Activated gamma-delta T cell treated with Interleukin-2 at 50 U/mL for 16 hours (primary cell): ENCODE measurements at regions not wholly inside any gene's neighbourhood (a gene's known extent, or its start where the extent isn't known, plus 50 kb on each side); places are given as distances from the start of the nearest gene placed in this dataset.

Experiments used
- DNase-seq: peaks from one replicate; pipeline ENCODE4 v3.0.0-alpha.2; 2020

DNA sequence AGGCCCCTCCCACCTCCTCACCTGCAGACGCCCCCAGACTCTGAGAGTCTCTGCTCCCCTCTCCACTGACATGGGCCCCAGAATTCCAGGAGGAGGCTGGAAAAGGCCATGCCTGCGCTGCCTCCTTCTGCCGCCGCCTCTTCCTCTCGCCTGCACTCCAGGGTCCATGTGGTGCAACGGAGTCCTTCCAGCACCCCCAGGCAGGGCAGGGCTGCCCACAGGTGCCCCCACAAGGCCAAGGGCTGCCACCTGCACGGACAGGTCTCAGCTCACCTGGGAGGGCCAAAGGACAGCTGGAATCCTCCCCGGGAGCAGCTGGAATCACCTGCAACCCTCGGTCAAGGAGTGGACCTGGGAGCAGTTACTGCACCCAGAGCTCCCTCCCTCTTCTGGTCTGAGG lies 194.9 kb downstream of the RBFOX3 start:
- DNase-seq, result no peak

DNA sequence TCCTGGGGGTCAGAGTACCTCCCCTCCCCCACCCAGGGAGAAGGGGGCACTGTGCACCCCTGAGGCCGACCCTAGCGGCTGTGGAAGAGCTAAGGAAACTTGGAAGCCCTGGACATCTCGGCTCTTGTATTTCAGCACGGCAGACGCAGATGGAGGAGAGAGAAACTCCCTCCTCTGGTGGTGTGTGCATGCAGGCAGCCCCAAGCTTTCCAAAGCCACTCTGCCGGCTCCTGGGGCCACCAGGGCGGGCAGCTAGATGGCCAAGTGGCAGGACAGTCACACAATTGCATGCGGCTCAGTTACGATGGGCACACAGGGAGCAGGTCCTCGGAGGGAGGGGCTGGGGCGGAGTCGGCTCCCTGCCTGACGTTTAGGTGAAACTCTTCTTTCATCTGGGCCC lies 195.5 kb downstream of the RBFOX3 start:
- DNase-seq, result no peak

DNA sequence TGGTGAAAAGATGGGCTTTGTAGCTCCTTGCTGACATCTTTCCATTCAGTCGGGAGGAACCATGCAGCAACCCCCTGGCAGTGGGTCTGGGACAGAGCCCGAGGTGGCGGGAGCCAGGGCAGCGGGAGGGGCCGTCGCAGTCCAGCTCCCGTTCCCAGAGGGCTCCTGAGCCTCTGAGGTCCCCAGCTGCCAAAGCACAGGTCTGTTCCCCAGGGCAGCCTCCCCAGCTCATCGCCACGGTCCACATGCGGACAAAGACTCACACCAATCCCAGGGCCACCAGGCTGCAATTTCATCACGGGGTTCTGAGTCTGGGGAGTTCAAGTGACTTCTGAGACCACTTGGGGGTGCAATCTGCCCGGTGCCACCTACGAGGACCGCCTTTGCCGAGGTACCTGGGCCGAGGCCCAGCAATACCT lies 196.0 kb downstream of the RBFOX3 start:
- DNase-seq, result no peak

DNA sequence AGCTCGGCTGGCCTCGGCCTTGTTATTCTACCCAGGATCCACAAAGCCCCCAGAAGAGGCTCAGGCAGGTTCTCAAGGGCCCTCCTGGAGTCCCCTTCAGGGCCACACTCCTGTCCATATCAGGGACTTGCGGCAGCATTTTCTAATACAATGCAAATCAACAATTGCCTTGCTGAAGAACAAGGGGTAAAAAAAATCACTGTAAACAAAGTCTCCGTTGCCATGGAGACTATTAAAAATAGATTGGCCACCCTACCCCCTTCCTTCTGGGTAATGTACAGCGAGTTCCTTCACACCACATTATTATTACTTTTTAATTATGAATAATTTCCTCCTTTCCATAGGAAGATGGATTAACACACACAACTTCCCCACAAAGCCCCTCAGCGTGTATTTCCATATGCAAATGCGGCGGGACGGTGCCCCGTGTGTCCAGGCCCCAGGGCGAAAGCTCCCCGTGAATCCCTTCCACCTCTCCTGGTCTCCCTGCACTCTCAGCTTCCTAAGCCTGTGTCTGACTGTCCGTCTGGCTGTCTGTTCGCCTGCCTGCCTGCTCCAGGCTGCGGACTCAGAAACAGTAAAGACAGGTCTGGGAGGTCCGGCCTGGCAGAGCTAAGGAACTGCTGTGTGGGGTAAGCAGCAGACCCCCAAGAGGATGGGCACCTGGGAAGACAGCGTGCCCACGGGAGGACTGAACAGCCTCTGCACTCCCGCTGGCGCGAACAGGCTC lies 196.6 kb downstream of the RBFOX3 start:
- no peak for DNase-seq

DNA sequence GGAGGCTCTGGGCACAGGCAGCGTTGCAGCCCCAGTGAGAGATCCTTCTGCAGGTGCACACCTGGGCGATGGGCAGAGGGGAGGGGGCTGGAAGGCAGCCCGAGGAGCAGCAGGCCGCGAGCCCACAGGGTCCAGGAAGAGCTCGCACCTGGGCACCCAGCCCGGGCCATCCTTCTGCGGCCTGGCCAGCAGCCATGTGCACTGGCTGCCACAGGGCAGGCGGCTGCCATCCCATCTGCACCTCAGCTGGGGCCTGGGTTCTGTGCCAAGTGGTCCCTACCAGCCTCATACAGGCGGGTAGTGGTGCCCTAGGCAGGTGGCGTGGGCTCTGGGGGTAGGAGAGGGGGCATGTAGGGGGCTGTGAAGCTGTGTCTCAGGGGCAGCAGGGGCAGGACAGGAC lies 197.2 kb downstream of the RBFOX3 start:
- no peak for DNase-seq

GRCh38 chr17:79412886-79413390 lies 197.9 kb downstream of the RBFOX3 start:
- no peak for DNase-seq

- DNase-seq, result no peak
Measured at GRCh38 chr17:79412110-79412509, 198.7 kb downstream of the RBFOX3 start.

DNA sequence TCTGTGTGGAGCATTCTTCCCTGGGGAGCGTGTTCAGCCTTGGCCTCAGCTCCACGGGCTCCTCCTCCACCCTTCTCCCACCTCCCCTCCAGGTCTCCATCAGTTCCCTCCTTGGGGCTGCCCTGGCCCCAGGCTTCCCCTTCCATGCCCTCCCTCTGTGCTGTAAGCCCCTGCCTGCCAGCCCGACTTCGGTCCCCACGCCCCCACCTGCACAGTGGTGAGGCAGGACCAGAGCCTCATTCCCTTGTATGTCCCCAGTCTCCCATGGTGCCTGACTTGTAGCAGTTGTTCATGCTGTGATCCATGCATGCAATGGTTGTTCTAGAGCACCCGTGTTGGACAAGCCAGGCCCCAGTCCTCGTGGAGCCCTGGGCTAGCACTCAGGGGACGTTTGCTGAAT lies 199.4 kb downstream of the RBFOX3 start:
- DNase-seq, result no peak

DNA sequence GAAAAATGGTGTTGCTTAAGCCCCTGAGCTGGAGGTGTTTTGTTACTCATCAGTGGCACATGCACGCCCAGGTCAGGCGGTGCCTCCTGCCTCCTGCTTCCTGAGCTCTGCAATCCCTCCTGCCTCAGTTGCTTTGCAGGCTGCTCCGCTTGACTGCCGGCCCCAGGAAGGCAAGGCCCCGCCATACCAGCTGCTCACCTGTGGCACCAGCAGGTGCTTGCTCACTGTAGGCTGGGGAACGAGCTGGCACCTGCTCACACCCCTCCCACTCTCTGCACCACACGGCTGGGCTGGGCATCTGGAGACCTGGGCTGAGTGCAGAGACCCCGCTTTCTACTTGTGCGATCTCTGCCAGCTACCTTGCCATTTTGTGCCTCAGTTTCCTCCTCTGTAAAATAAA lies 200.2 kb downstream of the RBFOX3 start:
- no peak for DNase-seq

- no peak for DNase-seq
Measured at GRCh38 chr17:79408251-79408650, 202.6 kb downstream of the RBFOX3 start.

DNA sequence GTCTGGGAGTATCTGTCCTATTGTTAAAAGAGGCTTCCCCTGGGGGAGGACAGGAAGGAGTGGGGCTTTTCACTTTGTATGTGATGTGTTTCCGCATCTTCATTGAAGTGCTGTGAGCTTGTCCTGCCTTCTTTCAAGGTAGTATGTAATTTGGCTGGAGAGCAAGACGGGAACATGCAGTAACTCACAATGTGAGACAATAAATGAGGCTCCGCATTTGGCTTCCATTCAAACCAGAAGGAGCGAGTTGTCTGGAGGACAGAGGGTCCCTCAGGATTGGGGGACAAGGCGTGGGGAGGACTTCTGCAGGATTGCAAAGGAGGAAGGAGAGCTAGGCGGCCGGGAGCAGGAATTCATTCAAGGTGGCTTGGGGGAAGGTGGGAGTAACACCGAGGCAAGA lies 203.5 kb downstream of the RBFOX3 start:
- DNase-seq, result no peak

- DNase-seq, result no peak
Measured at GRCh38 chr17:79406316-79406715, 204.5 kb downstream of the RBFOX3 start.

DNA sequence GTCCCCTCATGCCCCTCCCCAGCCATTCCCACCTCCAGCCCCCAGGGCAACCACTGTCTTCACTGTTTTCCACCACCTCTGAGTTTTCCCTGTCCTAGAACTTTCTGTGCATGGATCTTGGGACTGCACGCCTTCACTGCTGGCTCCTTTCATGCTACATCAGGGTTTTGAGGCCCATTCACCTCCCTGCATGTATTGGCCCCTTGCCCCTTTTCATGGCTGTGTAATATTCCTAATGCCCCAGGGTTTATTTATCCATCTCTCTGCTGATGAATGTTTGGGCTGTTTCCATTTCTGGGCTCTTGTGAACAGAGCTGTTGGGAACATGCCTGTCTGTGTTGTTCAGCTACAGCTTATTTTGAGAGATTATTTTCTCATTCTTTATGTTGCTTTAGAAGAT lies 205.0 kb downstream of the RBFOX3 start:
- no peak for DNase-seq

DNA sequence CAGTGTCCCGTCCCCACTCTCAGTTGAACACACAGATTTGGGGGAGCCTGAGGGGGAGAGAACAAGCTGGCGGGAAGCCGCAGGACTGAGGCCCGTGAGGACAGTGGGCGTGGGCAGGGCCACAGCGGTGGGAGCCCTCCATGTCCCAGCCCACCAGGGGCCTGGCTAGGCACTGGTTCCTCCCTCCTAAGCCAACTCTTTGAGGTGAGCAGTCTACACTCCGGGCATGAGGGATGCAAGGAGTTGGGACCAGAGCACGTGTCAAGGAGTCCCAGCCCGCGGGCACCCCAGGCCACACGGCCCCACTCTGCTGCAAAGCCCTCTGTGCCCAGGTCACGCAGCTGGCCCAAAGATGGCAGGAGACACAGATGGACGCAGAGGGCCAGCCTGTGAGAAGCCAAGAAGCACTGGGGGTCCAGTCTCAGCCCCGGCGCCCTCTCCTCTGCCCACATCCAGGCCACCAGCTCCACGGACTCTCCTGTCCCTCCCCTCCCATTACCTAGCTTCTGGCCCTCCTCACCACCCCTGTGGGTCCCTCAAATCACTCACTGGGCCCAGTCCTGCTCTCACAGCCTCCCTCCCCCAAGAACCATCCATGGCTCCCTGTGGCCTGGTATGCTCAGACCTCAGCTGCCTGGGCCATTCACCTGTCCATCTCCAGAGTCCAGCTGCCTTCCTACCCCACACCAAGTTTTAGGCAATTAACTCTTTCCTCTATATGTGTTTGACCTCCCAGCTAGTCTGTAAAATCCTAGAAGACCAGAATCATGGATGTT lies 206.5 kb downstream of the RBFOX3 start:
- DNase-seq, result no peak

DNA sequence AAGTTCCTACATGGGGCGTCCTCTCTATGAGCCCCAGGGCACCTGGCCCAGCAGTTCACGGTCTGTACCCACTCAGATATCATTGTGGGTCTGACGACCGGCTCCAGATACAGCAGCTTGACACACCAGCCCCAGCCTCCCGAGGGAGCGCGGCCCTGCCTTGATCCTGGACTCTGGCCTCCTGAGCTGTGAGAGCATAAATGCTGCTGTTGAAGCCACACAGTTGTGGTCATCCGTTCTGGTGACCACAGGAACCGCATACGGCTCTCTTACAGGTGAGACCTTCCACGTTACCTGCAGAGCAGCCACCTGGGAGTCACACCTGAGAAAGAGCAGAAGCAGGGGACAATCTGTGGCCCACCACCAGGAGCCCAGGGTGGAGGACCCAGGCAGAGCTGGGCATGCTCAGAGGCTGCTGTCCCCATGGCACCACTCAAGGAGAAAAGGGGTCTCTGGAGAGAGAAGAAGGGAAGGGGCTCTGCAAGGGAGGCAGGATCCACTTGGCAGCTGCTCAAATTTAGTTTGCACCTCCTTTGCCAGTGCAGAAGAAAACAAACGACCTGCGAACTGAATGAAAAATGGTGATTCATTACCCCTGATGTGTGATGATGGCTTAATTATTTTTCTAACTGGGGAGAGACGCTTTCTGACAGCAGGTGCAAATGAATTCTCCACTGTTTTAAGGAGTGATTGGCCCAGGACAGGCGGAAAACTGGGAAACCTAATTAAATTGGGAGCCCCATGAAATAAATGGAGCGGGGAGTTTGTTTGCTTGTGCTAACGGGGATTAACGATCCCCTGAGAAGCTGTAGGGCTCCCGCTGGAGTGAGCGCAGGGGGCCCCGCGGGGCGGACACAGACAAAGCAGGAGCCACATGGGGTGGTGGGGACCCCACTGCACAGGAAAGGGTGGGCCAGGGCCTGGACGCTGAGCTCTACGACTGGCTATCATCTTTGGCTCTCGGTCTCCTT lies 208.9 kb downstream of the RBFOX3 start:
- DNase-seq, result no peak

DNA sequence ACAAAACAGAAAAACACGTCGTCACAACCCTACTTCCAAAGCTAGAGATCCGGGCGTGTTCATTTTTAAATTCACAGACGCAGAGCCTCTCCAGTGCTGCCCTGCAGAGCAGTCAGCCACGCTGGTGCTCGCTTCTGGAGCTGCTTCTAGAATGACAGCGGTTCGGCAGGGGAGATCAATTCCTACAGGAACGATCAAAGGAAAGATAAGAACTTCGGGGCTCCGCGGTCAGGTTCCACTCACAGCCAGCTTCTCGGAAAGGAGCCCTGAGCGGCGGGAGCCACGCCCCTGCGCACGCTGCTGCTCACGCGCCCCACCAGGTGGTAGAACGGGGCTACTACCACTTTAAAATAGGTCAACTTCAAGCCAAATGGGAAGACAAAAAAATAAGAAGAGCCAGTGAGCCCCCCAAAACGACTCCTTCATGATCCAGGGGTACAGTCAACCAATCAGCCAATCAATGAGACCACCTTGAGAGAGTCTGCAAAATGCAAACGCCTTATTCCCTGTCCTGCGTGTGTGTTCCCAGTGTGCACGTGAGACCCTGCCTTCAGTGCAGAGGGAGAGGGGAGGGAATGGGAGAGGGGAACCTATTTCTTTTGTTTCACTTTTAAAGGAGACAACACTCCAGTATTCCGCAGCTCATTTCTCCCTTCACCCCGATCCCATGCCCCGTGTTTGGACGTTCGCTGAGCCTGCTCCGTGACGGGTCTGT lies 209.7 kb downstream of the RBFOX3 start:
- DNase-seq, result peak; percentile 74

DNA sequence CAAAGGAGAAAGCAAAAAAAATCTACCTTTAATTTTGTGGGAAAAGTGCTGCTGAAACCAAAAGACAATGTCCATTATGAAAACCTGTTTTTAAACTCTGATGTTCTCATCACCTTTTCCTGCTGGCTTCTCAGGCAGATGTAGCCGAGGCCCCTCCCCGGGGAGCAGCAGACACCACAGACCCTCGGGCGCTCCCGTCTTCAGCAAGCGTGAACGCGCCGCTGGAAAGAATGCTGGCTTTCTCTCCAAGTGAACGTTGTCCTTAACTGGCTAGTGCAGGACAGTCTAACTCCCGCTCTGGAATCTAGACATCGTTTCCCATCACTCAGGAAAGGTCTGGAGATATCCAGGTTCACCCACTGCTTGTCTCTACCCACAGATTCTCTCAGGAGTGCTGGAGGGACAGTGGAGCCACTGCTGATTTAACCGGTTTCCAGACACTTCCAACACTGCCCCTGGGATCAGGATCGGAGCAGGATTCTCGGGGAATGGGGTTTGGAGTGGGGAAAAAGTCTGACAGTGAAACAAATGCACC lies 211.2 kb downstream of the RBFOX3 start:
- no peak for DNase-seq

GRCh38 chr17:79398441-79398840 lies 212.4 kb downstream of the RBFOX3 start:
- no peak for DNase-seq

- DNase-seq, result no peak
Measured at GRCh38 chr17:79396696-79397095, 214.2 kb downstream of the RBFOX3 start.

DNA sequence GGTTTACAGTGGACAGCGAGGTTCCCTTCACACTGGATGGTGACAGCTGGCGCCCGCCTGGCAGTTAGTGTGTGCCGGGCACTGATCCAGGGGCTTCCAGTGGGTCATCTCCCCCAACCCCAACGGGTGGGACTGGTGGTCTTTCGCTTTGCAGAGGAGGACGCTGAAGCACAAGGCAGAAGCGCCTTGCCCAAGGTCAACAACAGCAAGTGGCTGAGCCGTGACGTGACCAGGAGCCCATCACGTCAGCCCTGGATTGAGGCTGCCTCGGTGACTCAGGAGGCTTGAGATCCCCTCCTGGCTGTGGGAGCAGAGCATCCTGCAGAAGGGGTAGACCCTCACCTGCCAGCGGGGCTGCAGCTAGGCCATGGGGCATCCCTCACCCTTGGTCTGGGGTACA lies 215.3 kb downstream of the RBFOX3 start:
- no peak for DNase-seq

- no peak for DNase-seq
Measured at GRCh38 chr17:79395066-79395465, 215.8 kb downstream of the RBFOX3 start.
